CD4-positive, CD25-positive, alpha-beta regulatory T cell (primary cell): ENCODE measurements at regions not wholly inside any gene's neighbourhood (a gene's known extent, or its start where the extent isn't known, plus 50 kb on each side); places are given as distances from the start of the nearest gene placed in this dataset.

Experiments
- ATAC-seq, 2 donors: fragments of 150-1000 bp; cut with Tn5 transposase; one replicate each; pipeline ENCODE4 v1.10.0; 2021; ENCODE audit warnings: low read depth in 2 of 2, moderate number of reproducible peaks in 2 of 2, moderate library complexity in 1 of 2
- DNase-seq, 3 donors: peaks; one replicate each; pipeline versions ENCODE4 v3.0.0 to v3.0.0-alpha.2; 2012 to 2022; ENCODE audit warnings: mixed read lengths in 1 of 3
- H3K27ac ChIP-seq: one replicate; pipeline ENCODE4 v1.7.0; 2013; ENCODE audit warnings: mild to moderate bottlenecking, low read length; ENCODE audit not compliant: insufficient read depth, poor library complexity, severe bottlenecking
- H3K27me3 ChIP-seq: one replicate; pipeline ENCODE4 v1.7.0; 2013; ENCODE audit warnings: low read length; ENCODE audit not compliant: control insufficient read depth, insufficient read depth
- H3K36me3 ChIP-seq: one replicate; pipeline ENCODE4 v1.7.0; 2013; ENCODE audit warnings: mild to moderate bottlenecking, low read length, moderate library complexity; ENCODE audit not compliant: control insufficient read depth, insufficient read depth
- H3K4me1 ChIP-seq: 2 replicates; pipeline ENCODE4 v1.7.0; 2013; ENCODE audit warnings: mild to moderate bottlenecking, low read length; ENCODE audit not compliant: insufficient read depth, control insufficient read depth, poor library complexity, severe bottlenecking
- H3K4me3 ChIP-seq: one replicate; pipeline ENCODE4 v1.7.0; 2013; ENCODE audit warnings: low read depth, mild to moderate bottlenecking, low read length, moderate library complexity
- H3K9me3 ChIP-seq, 2 experiments: 1 replicate in 1 of 2; 2 replicates in 1 of 2; pipeline ENCODE4 v1.7.0; 2013; ENCODE audit warnings: low read length in 2 of 2, mild to moderate bottlenecking in 1 of 2, moderate library complexity in 1 of 2; ENCODE audit not compliant: control insufficient read depth in 2 of 2
- H3K27ac Mint-ChIP-seq, 3 donors: one replicate each; pipeline ENCODE4 v1.8.0; 2020 to 2022; ENCODE audit warnings: mild to moderate bottlenecking in 3 of 3, mixed read lengths in 3 of 3, moderate library complexity in 2 of 3
- H3K27me3 Mint-ChIP-seq: one replicate; pipeline ENCODE4 v1.8.0; 2022; ENCODE audit warnings: mild to moderate bottlenecking, mixed read lengths
- H3K36me3 Mint-ChIP-seq: one replicate; pipeline ENCODE4 v1.8.0; 2020; ENCODE audit warnings: mixed read lengths
- H3K4me1 Mint-ChIP-seq, 4 donors: one replicate each; pipeline ENCODE4 v1.8.0; 2020 to 2022; ENCODE audit warnings: mixed read lengths in 4 of 4, mild to moderate bottlenecking in 1 of 4
- H3K4me3 Mint-ChIP-seq, 4 donors: one replicate each; pipeline ENCODE4 v1.8.0; 2020 to 2022; ENCODE audit warnings: mild to moderate bottlenecking in 4 of 4, mixed read lengths in 4 of 4, moderate library complexity in 3 of 4
- H3K9me3 Mint-ChIP-seq, 7 donors: one replicate each; pipeline ENCODE4 v1.8.0; 2020 to 2022; ENCODE audit warnings: mixed read lengths in 7 of 7, mild to moderate bottlenecking in 3 of 7, moderate library complexity in 2 of 7

DNA sequence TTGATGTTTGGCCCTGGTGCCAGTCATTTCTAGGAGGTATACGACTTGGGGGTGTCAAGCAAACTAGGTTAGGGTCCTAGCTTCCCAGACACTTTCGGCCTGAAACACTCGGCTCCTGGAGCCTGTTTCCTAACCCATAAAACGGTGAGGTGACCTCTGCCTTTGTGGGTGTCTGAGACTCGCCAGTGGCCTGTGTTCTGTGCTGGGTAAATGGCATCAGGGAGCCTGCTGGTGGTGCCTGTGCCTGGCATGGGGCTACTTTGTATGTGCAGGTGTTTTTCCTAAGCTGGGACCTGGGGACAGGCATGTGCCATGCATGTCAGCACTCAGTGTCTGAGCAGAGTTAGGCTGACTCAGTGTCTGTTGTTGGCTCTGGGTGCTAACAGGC lies 139.2 kb downstream of the GLI2 start:
- ATAC-seq (no peak), DNase-seq (no peak)
- H3K9me3 ChIP-seq = no peaks in the 10 kb centered on the region
- H3K27ac ChIP-seq = no peak overlapping the region
- no peaks in the 10 kb centered on the region for H3K36me3 ChIP-seq
- peaks cover 11% of the 10 kb centered on the region for H3K27me3 Mint-ChIP-seq
- H3K4me3 Mint-ChIP-seq = no peak overlapping the region
- H3K4me3 ChIP-seq = no peak overlapping the region
- H3K27ac Mint-ChIP-seq = no peak overlapping the region
- H3K9me3 Mint-ChIP-seq = peaks cover 0 to 1% (median 0%) of the 10 kb centered on the region in 7 donors
- no peaks in the 10 kb centered on the region for H3K4me1 ChIP-seq
- no peaks in the 10 kb centered on the region for H3K4me1 Mint-ChIP-seq
- H3K36me3 Mint-ChIP-seq = no peaks in the 10 kb centered on the region
- no peaks in the 10 kb centered on the region for H3K27me3 ChIP-seq

- H3K4me1 ChIP-seq = no peaks in the 10 kb centered on the region
- Mint-ChIP-seq H3K36me3 (no peaks in the 10 kb centered on the region), H3K27ac (no peak overlapping the region), H3K4me1 (no peaks in the 10 kb centered on the region), H3K9me3 (peaks cover 0 to 1% (median 0%) of the 10 kb centered on the region in 7 donors), H3K4me3 (no peak overlapping the region), H3K27me3 (peaks cover 11% of the 10 kb centered on the region)
- ATAC-seq (no peak), DNase-seq (no peak)
- H3K36me3 ChIP-seq = no peaks in the 10 kb centered on the region
- H3K9me3 ChIP-seq = no peaks in the 10 kb centered on the region
- no peak overlapping the region for H3K27ac ChIP-seq
- H3K27me3 ChIP-seq = no peaks in the 10 kb centered on the region
- H3K4me3 ChIP-seq = no peak overlapping the region
Observed at GRCh38 chr2:120875431-120875830, 139.8 kb downstream of the GLI2 start.

DNA sequence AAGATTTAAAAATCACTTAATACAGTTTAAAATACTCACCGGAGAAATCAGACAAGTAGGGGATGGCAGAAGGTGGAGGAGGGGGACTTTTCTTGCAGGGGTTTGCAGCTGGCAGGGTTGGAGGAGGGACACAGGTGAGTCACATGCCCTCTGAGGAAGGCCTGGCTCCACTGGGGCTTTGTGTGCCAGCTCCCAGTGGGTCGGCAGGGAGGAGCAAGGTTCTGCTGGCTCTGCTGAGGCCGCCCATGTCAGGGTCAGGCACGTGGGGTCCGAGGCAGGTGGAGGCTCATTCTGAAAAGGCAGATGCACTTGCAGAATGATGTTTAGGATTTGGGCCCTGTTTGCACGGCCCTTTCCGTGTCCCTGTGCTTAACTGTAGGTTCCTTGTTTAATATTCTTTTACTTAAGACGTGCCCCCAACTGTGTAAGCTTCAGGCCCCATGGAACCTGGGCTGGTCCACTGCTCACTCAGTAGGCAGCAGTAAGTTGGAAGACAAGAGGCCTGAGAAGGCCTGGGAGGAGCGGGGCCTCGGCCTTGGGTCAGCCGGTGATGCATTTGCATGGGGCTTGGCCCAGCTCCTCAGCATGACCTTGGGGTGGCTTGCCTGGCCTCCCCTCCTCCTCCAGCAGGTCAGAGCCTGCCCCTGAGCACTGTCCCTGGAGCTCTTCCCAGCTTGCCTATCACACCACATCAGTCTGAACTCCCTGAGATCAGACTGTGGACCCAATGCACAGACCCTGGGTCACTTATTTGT lies 141.0 kb downstream of the GLI2 start:
- DNase-seq = no peak
- no peak overlapping the region for H3K4me3 ChIP-seq
- H3K9me3 ChIP-seq = no peaks in the 10 kb centered on the region
- peaks cover 1% of the 10 kb centered on the region for H3K27me3 Mint-ChIP-seq
- no peaks in the 10 kb centered on the region for H3K4me1 ChIP-seq
- no peak overlapping the region for H3K4me3 Mint-ChIP-seq
- peaks cover 0 to 1% (median 0%) of the 10 kb centered on the region in 7 donors for H3K9me3 Mint-ChIP-seq
- no peaks in the 10 kb centered on the region for H3K27me3 ChIP-seq
- no peak overlapping the region for H3K27ac ChIP-seq
- H3K36me3 Mint-ChIP-seq = no peaks in the 10 kb centered on the region
- no peaks in the 10 kb centered on the region for H3K36me3 ChIP-seq
- no peak for ATAC-seq
- no peaks in the 10 kb centered on the region for H3K4me1 Mint-ChIP-seq
- H3K27ac Mint-ChIP-seq = no peak overlapping the region

DNA sequence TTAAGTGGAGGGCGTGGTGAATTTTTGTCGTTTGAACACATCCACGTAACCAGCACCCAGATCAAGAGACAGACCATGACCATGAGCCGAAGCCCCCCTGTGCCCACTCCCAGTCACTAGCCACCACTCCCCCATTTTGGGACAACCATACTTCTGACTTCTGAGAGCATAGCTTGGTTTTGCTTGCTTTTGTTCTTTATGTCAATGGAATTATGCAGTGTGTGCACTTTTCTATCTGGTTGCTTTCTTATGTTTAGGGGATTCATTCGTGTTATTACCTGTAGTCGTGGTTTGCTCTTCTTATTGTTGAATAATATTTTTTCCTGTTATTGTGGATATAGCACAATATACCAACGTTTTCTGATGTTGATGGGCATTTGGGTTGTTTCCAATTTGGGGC lies 141.7 kb downstream of the GLI2 start:
- no peak overlapping the region for H3K4me3 ChIP-seq
- H3K9me3 Mint-ChIP-seq = peaks cover 0 to 1% (median 0%) of the 10 kb centered on the region in 7 donors
- H3K27me3 ChIP-seq = no peaks in the 10 kb centered on the region
- no peaks in the 10 kb centered on the region for H3K9me3 ChIP-seq
- no peaks in the 10 kb centered on the region for H3K27me3 Mint-ChIP-seq
- H3K4me3 Mint-ChIP-seq = no peak overlapping the region
- DNase-seq = no peak
- ATAC-seq = no peak
- no peak overlapping the region for H3K27ac Mint-ChIP-seq
- no peaks in the 10 kb centered on the region for H3K36me3 ChIP-seq
- H3K27ac ChIP-seq = no peak overlapping the region
- H3K4me1 Mint-ChIP-seq = no peaks in the 10 kb centered on the region
- no peaks in the 10 kb centered on the region for H3K36me3 Mint-ChIP-seq
- H3K4me1 ChIP-seq = no peaks in the 10 kb centered on the region

DNA sequence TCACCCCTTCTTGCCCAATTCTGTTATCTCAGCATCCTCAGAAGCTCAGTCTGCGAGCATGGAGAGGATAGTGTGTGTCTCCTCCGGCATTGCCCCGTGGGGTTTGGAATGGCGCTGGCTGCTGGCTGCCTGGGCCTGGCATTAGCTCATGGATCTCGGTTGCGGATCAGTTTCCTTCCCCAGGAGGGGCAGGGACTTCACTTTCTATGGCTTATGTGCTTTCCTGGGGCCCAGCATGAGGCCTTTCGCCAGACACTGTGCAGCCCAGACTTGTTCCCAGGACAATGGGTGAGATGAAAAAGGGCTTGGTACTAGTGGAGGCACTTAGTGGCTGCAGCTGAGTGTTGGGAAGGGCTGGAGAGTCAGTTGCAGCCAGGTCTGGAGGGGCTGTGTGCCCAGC lies 143.3 kb downstream of the GLI2 start:
- Histone ChIP-seq H3K9me3 (no peaks in the 10 kb centered on the region), H3K27me3 (no peaks in the 10 kb centered on the region), H3K4me1 (no peaks in the 10 kb centered on the region), H3K4me3 (no peak overlapping the region), H3K36me3 (no peaks in the 10 kb centered on the region), H3K27ac (no peak overlapping the region)
- no peak overlapping the region for H3K4me3 Mint-ChIP-seq
- H3K27me3 Mint-ChIP-seq = no peaks in the 10 kb centered on the region
- no peaks in the 10 kb centered on the region for H3K36me3 Mint-ChIP-seq
- no peak overlapping the region for H3K27ac Mint-ChIP-seq
- H3K4me1 Mint-ChIP-seq = no peaks in the 10 kb centered on the region
- DNase-seq (no peak), ATAC-seq (no peak)
- peaks cover 0 to 1% (median 0%) of the 10 kb centered on the region in 7 donors for H3K9me3 Mint-ChIP-seq

GRCh38 chr2:120879431-120880295 lies 144.0 kb downstream of the GLI2 start:
- H3K36me3 Mint-ChIP-seq = no peaks in the 10 kb centered on the region
- no peak overlapping the region for H3K4me3 Mint-ChIP-seq
- H3K4me1 Mint-ChIP-seq = no peaks in the 10 kb centered on the region
- H3K36me3 ChIP-seq = no peaks in the 10 kb centered on the region
- H3K27me3 ChIP-seq = no peaks in the 10 kb centered on the region
- H3K27ac ChIP-seq = no peak overlapping the region
- H3K4me3 ChIP-seq = no peak overlapping the region
- no peaks in the 10 kb centered on the region for H3K4me1 ChIP-seq
- DNase-seq = no peak
- H3K27me3 Mint-ChIP-seq = no peaks in the 10 kb centered on the region
- H3K9me3 ChIP-seq = no peaks in the 10 kb centered on the region
- no peak for ATAC-seq
- H3K9me3 Mint-ChIP-seq = peaks cover 0 to 1% (median 0%) of the 10 kb centered on the region in 7 donors
- H3K27ac Mint-ChIP-seq = no peak overlapping the region

DNA sequence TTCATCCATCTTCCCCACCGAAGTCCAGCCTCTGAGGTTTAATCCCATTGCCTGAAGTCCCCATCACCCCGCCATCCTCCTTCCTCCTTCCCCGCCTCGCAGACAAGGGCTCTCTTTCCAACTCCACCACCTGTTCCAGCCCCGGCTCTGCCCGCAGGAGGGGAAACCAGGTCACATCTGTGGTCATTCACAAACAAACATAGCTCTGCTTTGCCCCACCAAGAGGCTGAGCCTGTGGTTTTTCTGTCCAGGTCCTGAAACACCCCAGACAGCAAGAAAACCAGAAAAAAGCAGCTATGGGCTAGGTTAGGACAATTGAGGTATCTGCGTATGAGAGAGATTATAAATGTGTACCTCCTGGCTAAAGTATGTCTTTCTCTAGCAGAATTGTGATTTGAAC lies 144.7 kb downstream of the GLI2 start:
- Histone ChIP-seq H3K4me1 (no peaks in the 10 kb centered on the region), H3K4me3 (no peak overlapping the region), H3K27ac (no peak overlapping the region), H3K36me3 (no peaks in the 10 kb centered on the region), H3K27me3 (no peaks in the 10 kb centered on the region), H3K9me3 (no peaks in the 10 kb centered on the region)
- Mint-ChIP-seq H3K27ac (no peak overlapping the region), H3K9me3 (peaks cover 0 to 1% (median 0%) of the 10 kb centered on the region in 7 donors), H3K36me3 (no peaks in the 10 kb centered on the region), H3K4me1 (no peaks in the 10 kb centered on the region), H3K4me3 (no peak overlapping the region), H3K27me3 (no peaks in the 10 kb centered on the region)
- DNase-seq (no peak), ATAC-seq (no peak)
